Cardiac fibroblast (primary cell): ENCODE measurements at regions not wholly inside any gene's neighbourhood (a gene's known extent, or its start where the extent isn't known, plus 50 kb on each side); places are given as distances from the start of the nearest gene placed in this dataset.

ENCODE experiments used
- DNase-seq, 2 donors: peaks; one replicate each; pipeline versions ENCODE4 v3.0.0 to v3.0.0-alpha.2; 2010; ENCODE audit warnings: low read depth in 2 of 2
- H3K4me3 ChIP-seq, 2 donors: replicated peaks in 1 of 2; 1 replicate in 1 of 2; 2 replicates in 1 of 2; pipeline ENCODE4 v1.5.1; 2011; ENCODE audit warnings: low read depth in 2 of 2, low read length in 2 of 2, mild to moderate bottlenecking in 2 of 2, moderate library complexity in 1 of 2
- CTCF ChIP-seq: IDR thresholded peaks from one replicate; pipeline ENCODE4 v1.5.1; 2011; ENCODE audit warnings: low read depth, mild to moderate bottlenecking, low read length, inconsistent platforms

DNA sequence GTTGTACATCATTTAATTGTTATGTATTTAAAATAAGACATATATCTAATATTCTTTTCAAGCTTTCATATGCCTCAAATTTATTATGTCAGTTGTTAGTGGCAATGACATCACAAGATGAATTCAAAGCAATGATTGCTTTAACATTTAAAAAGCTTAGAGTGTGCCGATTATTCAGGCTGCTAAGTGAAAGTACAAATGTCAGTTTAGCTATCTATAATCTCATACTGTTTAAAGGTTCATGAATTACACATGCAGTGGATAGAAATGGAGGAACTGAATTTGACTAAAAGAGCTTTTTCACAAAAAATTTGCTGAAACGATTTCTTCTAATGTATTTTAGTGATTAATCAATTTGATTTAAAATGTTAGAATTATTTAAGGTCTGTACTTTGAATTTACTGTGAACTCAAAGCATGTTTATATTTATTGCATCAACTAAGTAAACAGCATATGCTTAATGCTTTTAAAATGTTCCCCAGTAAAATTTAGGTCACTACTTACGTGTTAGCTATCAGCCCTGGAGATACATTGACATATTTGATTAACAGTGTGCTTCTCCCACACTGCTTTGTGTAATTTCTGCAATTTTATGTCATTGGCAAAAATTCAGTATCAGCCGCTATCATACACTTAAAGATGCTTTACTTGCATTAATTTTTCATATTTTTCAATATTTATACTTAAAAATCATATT, 334.9 kb downstream of the PARP8 start:
- H3K4me3 ChIP-seq, result no peak overlapping the region
- DNase-seq, result no peak
- no peak for TF ChIP-seq CTCF

- no peak for TF ChIP-seq CTCF
- H3K4me3 ChIP-seq, result no peak overlapping the region
- no peak for DNase-seq
These were observed 335.9 kb downstream of the PARP8 start for GRCh38 chr5:51002368-51002767.

GRCh38 chr5:51013036-51013435, 346.6 kb downstream of the PARP8 start:
- DNase-seq, result no peak
- no peak for TF ChIP-seq CTCF

GRCh38 chr5:51018423-51018822, 352.0 kb downstream of the PARP8 start:
- no peak for TF ChIP-seq CTCF
- H3K4me3 ChIP-seq, result no peak overlapping the region
- DNase-seq, result no peak

More at GRCh38 chr5:51013036-51013435, 346.6 kb downstream of the PARP8 start:
- no peak overlapping the region for H3K4me3 ChIP-seq

GRCh38 chr5:51024263-51024662, 357.8 kb downstream of the PARP8 start:
- no peak overlapping the region for H3K4me3 ChIP-seq
- DNase-seq, result no peak
- TF ChIP-seq CTCF, result no peak

GRCh38 chr5:51027271-51027670, 356.0 kb upstream of the ISL1 start:
- TF ChIP-seq CTCF, result no peak
- no peak overlapping the region for H3K4me3 ChIP-seq
- no peak for DNase-seq

- no peak for DNase-seq
- TF ChIP-seq CTCF, result no peak
These were observed 354.9 kb upstream of the ISL1 start for GRCh38 chr5:51028394-51028793.

More at GRCh38 chr5:51028394-51028793, 354.9 kb upstream of the ISL1 start:
- H3K4me3 ChIP-seq, result no peak overlapping the region
